Mucosa of descending colon (tissue), 3 donors: ENCODE measurements at regions not wholly inside any gene's neighbourhood (a gene's known extent, or its start where the extent isn't known, plus 50 kb on each side); places are given as distances from the start of the nearest gene placed in this dataset.

ENCODE experiments used
- ATAC-seq: fragments of 200-7000 bp; cut with Tn5 transposase; one replicate; pipeline ENCODE4 v1.9.1; 2020; ENCODE audit warnings: mild to moderate bottlenecking, moderate library complexity
- DNase-seq, 3 donors: peaks; one replicate each; pipeline ENCODE4 v3.0.0-alpha.2; 2020
- H3K36me3 ChIP-seq: fragments of 200-600 bp; one replicate; pipeline ENCODE4 v1.8.0; 2021; ENCODE audit warnings: low read depth, mild to moderate bottlenecking
- H3K4me1 ChIP-seq: fragments of 200-600 bp; one replicate; pipeline ENCODE4 v1.8.0; 2021; ENCODE audit warnings: low read depth, mild to moderate bottlenecking
- H3K4me3 ChIP-seq: fragments of 200-600 bp; one replicate; pipeline ENCODE4 v1.8.0; 2021; ENCODE audit warnings: mild to moderate bottlenecking
- H3K9me3 ChIP-seq: fragments of 200-600 bp; one replicate; pipeline ENCODE4 v1.8.0; 2021; ENCODE audit warnings: mild to moderate bottlenecking
- intact Hi-C, 2 donors: fragments of 100-400 bp; cut with DNase I in 1 of 2; cut with micrococcal nuclease in 1 of 2; formaldehyde crosslinking; loops; one replicate each; pipeline versions ENCODE4 v1.11.0 to v1.11.1; 2022; cut with DNase I, micrococcal nuclease
- TF ChIP-seq, protein P1 (sequence below): fragments of 200-600 bp; IDR thresholded peaks from one replicate; pipeline ENCODE4 v1.8.0; 2022; ENCODE audit warnings: antibody characterized with exemption, mild to moderate bottlenecking
- donor health status: DM: no; HTN: no; CAD: no; lungs with moderate emphysema.
- donor health status: DM: no; HTN: no; CAD: no.
- donor health status: DM: no; HTN: yes; CAD: no.

DNA sequence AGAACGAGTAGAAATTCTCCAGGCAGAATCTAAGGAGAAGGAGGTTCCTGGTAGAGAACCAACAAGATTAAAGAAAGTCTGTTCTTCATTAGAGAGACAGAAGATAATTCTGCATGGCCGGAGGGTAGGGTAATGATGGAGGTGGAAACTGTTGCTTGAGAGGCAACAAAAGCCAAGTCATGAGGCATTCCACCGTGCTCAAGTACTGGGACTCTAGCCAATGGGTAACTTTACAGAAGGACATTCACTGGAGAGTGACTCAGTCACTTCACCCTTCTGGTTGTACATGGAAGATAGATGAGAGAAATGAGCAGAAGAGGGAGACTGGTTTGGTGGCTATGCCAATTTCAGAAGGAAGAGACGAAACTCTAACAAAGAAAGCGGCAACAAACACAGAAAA is 53.6 kb upstream of the ANKFN1 start:
- H3K4me1 ChIP-seq: no peaks in the 10 kb centered on the region
- ATAC-seq: no peak

More for the DNA sequence above, 53.6 kb upstream of the ANKFN1 start:
- Histone ChIP-seq H3K36me3 (no peaks in the 10 kb centered on the region), H3K4me3 (no peak overlapping the region), H3K9me3 (no peaks in the 10 kb centered on the region)
- DNase-seq: no peak
- TF ChIP-seq, protein P1, sequence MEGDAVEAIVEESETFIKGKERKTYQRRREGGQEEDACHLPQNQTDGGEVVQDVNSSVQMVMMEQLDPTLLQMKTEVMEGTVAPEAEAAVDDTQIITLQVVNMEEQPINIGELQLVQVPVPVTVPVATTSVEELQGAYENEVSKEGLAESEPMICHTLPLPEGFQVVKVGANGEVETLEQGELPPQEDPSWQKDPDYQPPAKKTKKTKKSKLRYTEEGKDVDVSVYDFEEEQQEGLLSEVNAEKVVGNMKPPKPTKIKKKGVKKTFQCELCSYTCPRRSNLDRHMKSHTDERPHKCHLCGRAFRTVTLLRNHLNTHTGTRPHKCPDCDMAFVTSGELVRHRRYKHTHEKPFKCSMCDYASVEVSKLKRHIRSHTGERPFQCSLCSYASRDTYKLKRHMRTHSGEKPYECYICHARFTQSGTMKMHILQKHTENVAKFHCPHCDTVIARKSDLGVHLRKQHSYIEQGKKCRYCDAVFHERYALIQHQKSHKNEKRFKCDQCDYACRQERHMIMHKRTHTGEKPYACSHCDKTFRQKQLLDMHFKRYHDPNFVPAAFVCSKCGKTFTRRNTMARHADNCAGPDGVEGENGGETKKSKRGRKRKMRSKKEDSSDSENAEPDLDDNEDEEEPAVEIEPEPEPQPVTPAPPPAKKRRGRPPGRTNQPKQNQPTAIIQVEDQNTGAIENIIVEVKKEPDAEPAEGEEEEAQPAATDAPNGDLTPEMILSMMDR: no peak
- intact Hi-C loops: no loop called here
